ENCODE measurements at regions not wholly inside any gene's neighbourhood (a gene's known extent, or its start where the extent isn't known, plus 50 kb on each side); places are given as distances from the start of the nearest gene placed in this dataset.

GRCh38 chr2:239602290-239603282 is 201.8 kb upstream of the HDAC4 start:
- TF ChIP-seq FOXP2 (optimal IDR thresholded peaks at IDR 0.05; ENCODE audit: borderline replicate concordance, extremely low read depth, extremely low read length, insufficient read depth) (no peak), POLR2AphosphoS5 (IDR thresholded peaks at IDR 0.05; ENCODE audit: low read depth, low read length) (no peak), REST (IDR thresholded peaks at IDR 0.05; ENCODE audit: insufficient read depth in 1 of 2, low read depth in 2 of 2, low read length in 2 of 2) (no peak), SIN3A (IDR thresholded peaks at IDR 0.05; ENCODE audit: borderline replicate concordance, insufficient read depth, low read length) (no peak), TAF1 (IDR thresholded peaks at IDR 0.05; ENCODE audit: borderline replicate concordance, insufficient read depth, low read length) (no peak)

DNA sequence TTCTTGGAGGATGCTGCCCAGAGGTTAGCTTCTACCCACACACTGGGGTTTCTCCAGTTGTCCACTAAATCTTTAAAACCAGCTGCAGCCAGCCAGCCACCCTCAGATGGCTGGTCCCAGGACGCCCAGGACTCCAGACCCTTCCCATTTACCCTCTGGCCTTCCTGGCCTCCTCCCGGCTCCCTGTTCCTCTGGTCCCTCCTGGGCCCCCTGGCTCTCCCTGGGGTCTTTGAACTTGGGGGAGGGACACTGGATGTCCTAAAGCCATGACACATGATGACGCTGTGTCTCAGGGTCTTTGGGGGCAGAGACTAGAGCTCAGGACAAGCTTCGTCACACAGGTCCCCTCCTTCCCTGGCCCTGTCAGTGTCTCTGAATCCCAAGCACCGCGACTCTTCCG is 201.1 kb upstream of the HDAC4 start:
- TF ChIP-seq POLR2AphosphoS5 (IDR thresholded peaks at IDR 0.05; ENCODE audit: low read depth, low read length): no peak
- TF ChIP-seq FOXP2 (optimal IDR thresholded peaks at IDR 0.05; ENCODE audit: borderline replicate concordance, extremely low read depth, extremely low read length, insufficient read depth): no peak
- TF ChIP-seq TAF1 (IDR thresholded peaks at IDR 0.05; ENCODE audit: borderline replicate concordance, insufficient read depth, low read length): no peak
- no peak for TF ChIP-seq SIN3A (IDR thresholded peaks at IDR 0.05; ENCODE audit: borderline replicate concordance, insufficient read depth, low read length)
- TF ChIP-seq REST (IDR thresholded peaks at IDR 0.05; ENCODE audit: insufficient read depth in 1 of 2, low read depth in 2 of 2, low read length in 2 of 2): no peak

GRCh38 chr2:239601201-239601851 is 200.5 kb upstream of the HDAC4 start:
- TF ChIP-seq POLR2AphosphoS5 (IDR thresholded peaks at IDR 0.05; ENCODE audit: low read depth, low read length): no peak
- TF ChIP-seq FOXP2 (optimal IDR thresholded peaks at IDR 0.05; ENCODE audit: borderline replicate concordance, extremely low read depth, extremely low read length, insufficient read depth): no peak
- no peak for TF ChIP-seq SIN3A (IDR thresholded peaks at IDR 0.05; ENCODE audit: borderline replicate concordance, insufficient read depth, low read length)
- TF ChIP-seq REST (IDR thresholded peaks at IDR 0.05; ENCODE audit: insufficient read depth in 1 of 2, low read depth in 2 of 2, low read length in 2 of 2): no peak
- TF ChIP-seq TAF1 (IDR thresholded peaks at IDR 0.05; ENCODE audit: borderline replicate concordance, insufficient read depth, low read length): no peak

GRCh38 chr2:239600650-239601049 is 199.8 kb upstream of the HDAC4 start:
- no peak for TF ChIP-seq FOXP2 (optimal IDR thresholded peaks at IDR 0.05; ENCODE audit: borderline replicate concordance, extremely low read depth, extremely low read length, insufficient read depth)
- TF ChIP-seq TAF1 (IDR thresholded peaks at IDR 0.05; ENCODE audit: borderline replicate concordance, insufficient read depth, low read length): no peak
- TF ChIP-seq REST (IDR thresholded peaks at IDR 0.05; ENCODE audit: insufficient read depth in 1 of 2, low read depth in 2 of 2, low read length in 2 of 2): no peak
- no peak for TF ChIP-seq SIN3A (IDR thresholded peaks at IDR 0.05; ENCODE audit: borderline replicate concordance, insufficient read depth, low read length)
- TF ChIP-seq POLR2AphosphoS5 (IDR thresholded peaks at IDR 0.05; ENCODE audit: low read depth, low read length): no peak
